Neuronal stem cell (in vitro differentiated cells): ENCODE measurements at regions not wholly inside any gene's neighbourhood (a gene's known extent, or its start where the extent isn't known, plus 50 kb on each side); places are given as distances from the start of the nearest gene placed in this dataset.

ENCODE experiments used
- DNase-seq: peaks from one replicate; pipeline ENCODE4 v3.0.0-alpha.2; 2013; ENCODE audit warnings: low spot score
- H2AFZ ChIP-seq: one replicate; pipeline ENCODE4 v1.6.1; 2013; ENCODE audit warnings: mild to moderate bottlenecking, low read length, inconsistent platforms
- H2AK5ac ChIP-seq: 2 replicates; pipeline ENCODE4 v1.6.1; 2013; ENCODE audit warnings: low read depth, mild to moderate bottlenecking, inconsistent platforms, low read length, moderate library complexity, mixed read lengths
- H2BK120ac ChIP-seq: 2 replicates; pipeline ENCODE4 v1.6.1; 2013; ENCODE audit warnings: low read depth, mild to moderate bottlenecking, inconsistent platforms, low read length, moderate library complexity, mixed read lengths
- H2BK12ac ChIP-seq: one replicate; pipeline ENCODE4 v1.6.1; 2013; ENCODE audit warnings: low read length, inconsistent platforms
- H2BK15ac ChIP-seq: 2 replicates; pipeline ENCODE4 v1.6.1; 2013; ENCODE audit warnings: mild to moderate bottlenecking, low read length, inconsistent platforms, mixed read lengths
- H2BK5ac ChIP-seq: one replicate; pipeline ENCODE4 v1.6.1; 2013; ENCODE audit warnings: inconsistent platforms, mild to moderate bottlenecking, low read length, moderate library complexity
- H3K14ac ChIP-seq: one replicate; pipeline ENCODE4 v1.6.1; 2013; ENCODE audit warnings: low read length, inconsistent platforms
- H3K18ac ChIP-seq: 2 replicates; pipeline ENCODE4 v1.6.1; 2013; ENCODE audit warnings: low read length, inconsistent platforms
- H3K23ac ChIP-seq: 2 replicates; pipeline ENCODE4 v1.6.1; 2013; ENCODE audit warnings: low read depth, mild to moderate bottlenecking, mixed read lengths, low read length, inconsistent platforms; ENCODE audit not compliant: poor library complexity
- H3K27ac ChIP-seq: replicated peaks from 3 replicates; pipeline ENCODE4 v1.5.1; 2013; ENCODE audit warnings: low read length, inconsistent platforms
- H3K27me3 ChIP-seq, 3 experiments: 2 replicates each; pipeline ENCODE4 v1.6.1; 2013; ENCODE audit warnings: low read length in 3 of 3, mild to moderate bottlenecking in 2 of 3, inconsistent platforms in 1 of 3, low read depth in 1 of 3, mixed read lengths in 1 of 3, moderate library complexity in 1 of 3; ENCODE audit not compliant: control insufficient read depth in 3 of 3, insufficient read depth in 3 of 3
- H3K36me3 ChIP-seq, 2 donors: replicated peaks in 1 of 2; 2 replicates each; pipeline ENCODE4 v1.6.1; 2013; ENCODE audit warnings: low read length in 2 of 2; ENCODE audit not compliant: control insufficient read depth in 2 of 2, insufficient read depth in 2 of 2
- H3K4ac ChIP-seq: 2 replicates; pipeline ENCODE4 v1.6.1; 2013; ENCODE audit warnings: inconsistent platforms, mild to moderate bottlenecking, low read length, moderate library complexity
- H3K4me1 ChIP-seq, 2 donors: 1 replicate in 1 of 2; 2 replicates in 1 of 2; pipeline ENCODE4 v1.6.1; 2013; ENCODE audit warnings: low read length in 2 of 2, low read depth in 1 of 2; ENCODE audit not compliant: control insufficient read depth in 2 of 2, insufficient read depth in 1 of 2
- H3K4me2 ChIP-seq: one replicate; pipeline ENCODE4 v1.6.1; 2013; ENCODE audit warnings: mild to moderate bottlenecking, low read length, inconsistent platforms; ENCODE audit not compliant: insufficient read depth, poor library complexity, severe bottlenecking
- H3K4me3 ChIP-seq, 2 donors: 2 replicates each; pipeline ENCODE4 v1.5.1; 2013; ENCODE audit warnings: low read length in 2 of 2, mild to moderate bottlenecking in 2 of 2, inconsistent platforms in 1 of 2, moderate library complexity in 1 of 2
- H3K79me1 ChIP-seq: one replicate; pipeline ENCODE4 v1.6.1; 2013; ENCODE audit warnings: low read depth, mild to moderate bottlenecking, inconsistent platforms, low read length, moderate library complexity
- H3K9ac ChIP-seq: one replicate; pipeline ENCODE4 v1.6.1; 2013; ENCODE audit warnings: mild to moderate bottlenecking, low read depth, low read length, inconsistent platforms; ENCODE audit not compliant: poor library complexity
- H3K9me3 ChIP-seq, 2 donors: replicated peaks in 1 of 2; 2 replicates each; pipeline versions ENCODE3 to v1.6.1; 2013; ENCODE audit warnings: low read length in 2 of 2, mild to moderate bottlenecking in 2 of 2, inconsistent platforms in 1 of 2, low read depth in 1 of 2, mixed read lengths in 1 of 2, moderate library complexity in 1 of 2; ENCODE audit not compliant: control insufficient read depth in 2 of 2, insufficient read depth in 1 of 2
- H4K8ac ChIP-seq: one replicate; pipeline ENCODE4 v1.6.1; 2013; ENCODE audit warnings: low read depth, mild to moderate bottlenecking, inconsistent platforms, low read length, moderate library complexity
- H4K91ac ChIP-seq: one replicate; pipeline ENCODE4 v1.6.1; 2013; ENCODE audit warnings: low read length, low read depth, mild to moderate bottlenecking, inconsistent platforms; ENCODE audit not compliant: poor library complexity
- WGBS, 2 donors: extraction: QIAGEN DNeasy Blood & Tissue Kit; methylation state at CpG; one replicate each; pipeline ENCODE4 v1.1.7; 2013; ENCODE audit warnings: missing lambda C conversion rate in 2 of 2, mixed read lengths in 1 of 2; ENCODE audit not compliant: insufficient read length in 2 of 2, insufficient replicate concordance in 1 of 2; ENCODE audit errors: extremely low coverage in 2 of 2; 5-methylcytosine and 5-hydroxymethylcytosine counted together

- Histone ChIP-seq H3K4me1 (peaks cover 9 to 12% of the 10 kb centered on the region in 2 donors), H3K9ac (peak overlapping the region; percentile 12), H3K14ac (peak overlapping the region; percentile 26), H3K18ac (peak overlapping the region; percentile 7), H2BK12ac (no peak overlapping the region), H4K91ac (no peak overlapping the region), H4K8ac (no peak overlapping the region), H3K9me3 (no peaks in the 10 kb centered on the region), H3K36me3 (no peaks in the 10 kb centered on the region), H2BK15ac (peak overlapping the region; percentile 62), H3K27me3 (no peaks in the 10 kb centered on the region), H2BK5ac (no peak overlapping the region), H2BK120ac (no peak overlapping the region), H3K4ac (no peak overlapping the region), H3K4me2 (no peak overlapping the region), H3K79me1 (no peaks in the 10 kb centered on the region), H3K4me3 (no peak overlapping the region), H2AK5ac (peak overlapping the region; percentile 56), H3K27ac (no peak overlapping the region), H3K23ac (no peak overlapping the region), H2AFZ (no peak overlapping the region)
- WGBS, 2 donors, result no CpG with 5 or more reads among the region's 12 CpGs
- no peak for DNase-seq
Observed at GRCh38 chr7:47720141-47720906, 138.4 kb upstream of the TNS3 start.

- Histone ChIP-seq H2AK5ac (no peak overlapping the region), H2BK120ac (no peak overlapping the region), H4K8ac (no peak overlapping the region), H3K79me1 (no peaks in the 10 kb centered on the region), H3K9me3 (no peaks in the 10 kb centered on the region), H4K91ac (no peak overlapping the region), H2BK12ac (no peak overlapping the region), H2BK5ac (no peak overlapping the region), H2AFZ (no peak overlapping the region), H2BK15ac (no peak overlapping the region), H3K27me3 (no peaks in the 10 kb centered on the region), H3K27ac (no peak overlapping the region), H3K36me3 (no peaks in the 10 kb centered on the region), H3K14ac (no peak overlapping the region), H3K9ac (no peak overlapping the region), H3K4me2 (no peak overlapping the region), H3K4me3 (no peak overlapping the region), H3K4me1 (peaks cover 5 to 6% of the 10 kb centered on the region in 2 donors), H3K18ac (no peak overlapping the region), H3K23ac (no peak overlapping the region), H3K4ac (no peak overlapping the region)
- no peak for DNase-seq
- no CpG with 5 or more reads among the region's 7 CpGs for WGBS, 2 donors
Observed at GRCh38 chr7:47719675-47720074, 137.8 kb upstream of the TNS3 start.

- Histone ChIP-seq H3K9me3 (no peaks in the 10 kb centered on the region), H2BK120ac (no peak overlapping the region), H4K8ac (no peak overlapping the region), H3K4me3 (no peak overlapping the region), H3K18ac (no peak overlapping the region), H3K9ac (no peak overlapping the region), H2AFZ (no peak overlapping the region), H2BK15ac (no peak overlapping the region), H3K4me1 (no peaks in the 10 kb centered on the region), H3K27ac (no peak overlapping the region), H3K4ac (no peak overlapping the region), H3K79me1 (no peaks in the 10 kb centered on the region), H3K36me3 (no peaks in the 10 kb centered on the region), H4K91ac (no peak overlapping the region), H3K23ac (no peak overlapping the region), H3K14ac (no peak overlapping the region), H2BK12ac (no peak overlapping the region), H2BK5ac (no peak overlapping the region), H3K4me2 (no peak overlapping the region), H3K27me3 (no peaks in the 10 kb centered on the region), H2AK5ac (no peak overlapping the region)
- no CpG with 5 or more reads among the region's 5 CpGs for WGBS, 2 donors
- no peak for DNase-seq
Observed at GRCh38 chr7:47715631-47716068, 133.7 kb upstream of the TNS3 start.

- Histone ChIP-seq H3K27ac (no peak overlapping the region), H3K9me3 (no peaks in the 10 kb centered on the region), H3K79me1 (no peaks in the 10 kb centered on the region), H4K91ac (no peak overlapping the region), H3K23ac (no peak overlapping the region), H2BK12ac (no peak overlapping the region), H3K4me1 (no peaks in the 10 kb centered on the region), H3K27me3 (no peaks in the 10 kb centered on the region), H2BK120ac (no peak overlapping the region), H3K18ac (no peak overlapping the region), H2BK5ac (no peak overlapping the region), H3K36me3 (no peaks in the 10 kb centered on the region), H2AK5ac (no peak overlapping the region), H3K9ac (no peak overlapping the region), H3K4me2 (no peak overlapping the region), H2AFZ (no peak overlapping the region), H3K14ac (no peak overlapping the region), H3K4ac (no peak overlapping the region), H2BK15ac (no peak overlapping the region), H3K4me3 (no peak overlapping the region), H4K8ac (no peak overlapping the region)
- no CpG with 5 or more reads among the region's 6 CpGs for WGBS, 2 donors
- no peak for DNase-seq
Observed at GRCh38 chr7:47714669-47715607, 133.0 kb upstream of the TNS3 start.
